ENCODE measurements at regions not wholly inside any gene's neighbourhood (a gene's known extent, or its start where the extent isn't known, plus 50 kb on each side); places are given as distances from the start of the nearest gene placed in this dataset.
"Not testable (repeated sequence)": the region's sequence is repeated elsewhere in the genome, so short reads cannot be mapped to it uniquely, and the experiment has no call there.

- DNase-seq (ENCODE audit: low spot score) (no peak), FAIRE-seq (no peak)
These were observed 588.8 kb downstream of the REEP3 start for GRCh38 chr10:64109926-64110495.

GRCh38 chr10:64112701-64113355, 591.6 kb downstream of the REEP3 start:
- DNase-seq (ENCODE audit: low spot score): no peak
- no peak for FAIRE-seq

GRCh38 chr10:64113375-64113774, 592.2 kb downstream of the REEP3 start:
- FAIRE-seq (no peak), DNase-seq (ENCODE audit: low spot score) (no peak)

GRCh38 chr10:64113792-64114191, 592.6 kb downstream of the REEP3 start:
- DNase-seq (ENCODE audit: low spot score): no peak
- no peak for FAIRE-seq

- no peak for FAIRE-seq
These were observed 594.3 kb downstream of the REEP3 start for GRCh38 chr10:64115471-64115870.

GRCh38 chr10:64115908-64116643, 594.9 kb downstream of the REEP3 start:
- no peak for DNase-seq (ENCODE audit: low spot score)

More at GRCh38 chr10:64115471-64115870, 594.3 kb downstream of the REEP3 start:
- no peak for DNase-seq (ENCODE audit: low spot score)

GRCh38 chr10:64116707-64117106, 595.5 kb downstream of the REEP3 start:
- FAIRE-seq: no peak
- no peak for DNase-seq (ENCODE audit: low spot score)

More at GRCh38 chr10:64115908-64116643, 594.9 kb downstream of the REEP3 start:
- no peak for FAIRE-seq

GRCh38 chr10:64118736-64119135, 597.5 kb downstream of the REEP3 start:
- DNase-seq (ENCODE audit: low spot score) (no peak), FAIRE-seq (no peak)

- FAIRE-seq; DNase-seq (ENCODE audit: low spot score): not testable (repeated sequence)
These were observed 599.2 kb downstream of the REEP3 start for GRCh38 chr10:64120301-64120980.

GRCh38 chr10:64130152-64130551, 609.0 kb downstream of the REEP3 start:
- FAIRE-seq (no peak), DNase-seq (ENCODE audit: low spot score) (no peak)

- no peak for DNase-seq (ENCODE audit: low spot score)
- no peak for FAIRE-seq
These were observed 613.5 kb downstream of the REEP3 start for GRCh38 chr10:64134676-64135075.

- DNase-seq (ENCODE audit: low spot score) (no peak), FAIRE-seq (no peak)
These were observed 621.2 kb downstream of the REEP3 start for GRCh38 chr10:64142395-64142794.

- DNase-seq (ENCODE audit: low spot score) (no peak), FAIRE-seq (no peak)
These were observed 627.4 kb downstream of the REEP3 start for GRCh38 chr10:64148607-64149006.

GRCh38 chr10:64156166-64156565, 635.0 kb downstream of the REEP3 start:
- FAIRE-seq: no peak

GRCh38 chr10:64158551-64158950, 637.4 kb downstream of the REEP3 start:
- FAIRE-seq (no peak), DNase-seq (ENCODE audit: low spot score) (no peak)

More at GRCh38 chr10:64156166-64156565, 635.0 kb downstream of the REEP3 start:
- no peak for DNase-seq (ENCODE audit: low spot score)

- DNase-seq (ENCODE audit: low spot score): no peak
- no peak for FAIRE-seq
These were observed 639.0 kb downstream of the REEP3 start for GRCh38 chr10:64159910-64160872.

GRCh38 chr10:64170791-64171190, 649.6 kb downstream of the REEP3 start:
- DNase-seq (ENCODE audit: low spot score) (no peak), FAIRE-seq (no peak)

GRCh38 chr10:64173826-64174225, 652.6 kb downstream of the REEP3 start:
- FAIRE-seq: no peak
- DNase-seq (ENCODE audit: low spot score): no peak

GRCh38 chr10:64174666-64175255, 653.6 kb downstream of the REEP3 start:
- FAIRE-seq (no peak), DNase-seq (ENCODE audit: low spot score) (no peak)

GRCh38 chr10:64175271-64175962, 654.2 kb downstream of the REEP3 start:
- DNase-seq (ENCODE audit: low spot score) (no peak), FAIRE-seq (no peak)

All from RCC 7860 (cell line).